ENCODE measurements at regions not wholly inside any gene's neighbourhood (a gene's known extent, or its start where the extent isn't known, plus 50 kb on each side); places are given as distances from the start of the nearest gene placed in this dataset.

DNA sequence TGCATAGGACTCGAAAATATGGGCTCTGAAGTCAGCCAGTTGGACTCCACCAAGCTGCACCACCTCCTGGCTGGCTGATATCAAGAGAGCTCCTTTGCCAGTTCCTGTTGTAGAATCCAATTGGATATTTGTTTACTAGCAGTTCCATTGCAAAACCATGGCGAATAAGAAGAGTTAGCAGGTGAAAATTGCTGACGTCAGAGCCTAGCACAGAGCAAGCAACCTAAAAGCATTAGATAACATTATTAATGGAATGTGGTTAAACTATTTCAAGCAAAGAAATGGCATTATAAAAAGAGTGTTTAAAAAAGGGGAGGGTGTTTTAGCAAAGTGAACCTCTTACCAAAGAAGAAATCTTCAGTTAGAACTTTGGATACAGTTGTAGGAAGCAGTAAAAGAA, 1816.3 kb upstream of the TENM3 start:
- Histone ChIP-seq H3K9me3 (ENCODE audit: control insufficient read depth, insufficient read depth, low read length) (no peaks in the 10 kb centered on the region), H3K9ac (ENCODE audit: low read depth, low read length) (no peak overlapping the region), H3K4me1 (ENCODE audit: insufficient read depth, low read length) (no peaks in the 10 kb centered on the region), H3K36me3 (ENCODE audit: insufficient read depth, low read length) (no peaks in the 10 kb centered on the region)

GRCh38 chr4:180430283-180430682, 1812.9 kb upstream of the TENM3 start:
- Histone ChIP-seq H3K36me3 (ENCODE audit: insufficient read depth, low read length) (no peaks in the 10 kb centered on the region), H3K4me1 (ENCODE audit: insufficient read depth, low read length) (peaks cover 5% of the 10 kb centered on the region; the same call in 1 of the 2 replicates), H3K9me3 (ENCODE audit: control insufficient read depth, insufficient read depth, low read length) (no peaks in the 10 kb centered on the region), H3K9ac (ENCODE audit: low read depth, low read length) (no peak overlapping the region)

GRCh38 chr4:180434131-180434895, 1808.9 kb upstream of the TENM3 start:
- peaks cover 5% of the 10 kb centered on the region; the same call in 1 of the 2 replicates for H3K4me1 ChIP-seq (ENCODE audit: insufficient read depth, low read length)
- no peaks in the 10 kb centered on the region for H3K9me3 ChIP-seq (ENCODE audit: control insufficient read depth, insufficient read depth, low read length)
- no peak overlapping the region for H3K9ac ChIP-seq (ENCODE audit: low read depth, low read length)
- no peaks in the 10 kb centered on the region for H3K36me3 ChIP-seq (ENCODE audit: insufficient read depth, low read length)

- H3K36me3 ChIP-seq (ENCODE audit: insufficient read depth, low read length): no peaks in the 10 kb centered on the region
- no peaks in the 10 kb centered on the region for H3K9me3 ChIP-seq (ENCODE audit: control insufficient read depth, insufficient read depth, low read length)
- peaks cover 5% of the 10 kb centered on the region; the same call in 1 of the 2 replicates for H3K4me1 ChIP-seq (ENCODE audit: insufficient read depth, low read length)
- no peak overlapping the region for H3K9ac ChIP-seq (ENCODE audit: low read depth, low read length)
Observed at GRCh38 chr4:180436361-180436760, 1806.8 kb upstream of the TENM3 start.

GRCh38 chr4:180437601-180438000, 1805.6 kb upstream of the TENM3 start:
- H3K9me3 ChIP-seq (ENCODE audit: control insufficient read depth, insufficient read depth, low read length): no peaks in the 10 kb centered on the region
- peaks cover 5% of the 10 kb centered on the region; the same call in 1 of the 2 replicates for H3K4me1 ChIP-seq (ENCODE audit: insufficient read depth, low read length)
- no peaks in the 10 kb centered on the region for H3K36me3 ChIP-seq (ENCODE audit: insufficient read depth, low read length)
- no peak overlapping the region for H3K9ac ChIP-seq (ENCODE audit: low read depth, low read length)

DNA sequence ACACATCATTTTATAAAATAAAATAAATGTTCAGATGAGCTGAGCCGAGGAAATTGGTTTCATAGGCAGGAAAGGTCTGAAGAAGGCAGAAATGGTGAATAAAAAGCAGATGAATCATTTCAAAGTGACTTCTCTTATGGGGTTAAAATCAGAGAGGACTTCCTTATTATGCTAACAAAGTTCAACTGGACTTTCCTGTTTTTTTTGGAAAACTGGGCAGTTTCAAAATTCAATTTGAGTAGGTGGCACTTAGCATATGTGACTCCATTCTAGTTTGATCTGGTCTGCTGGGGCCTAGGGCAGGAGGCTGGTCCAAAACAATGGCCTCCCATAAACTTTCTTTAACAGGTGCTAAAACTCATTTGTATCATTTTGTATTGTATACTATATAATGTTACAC, 1794.9 kb upstream of the TENM3 start:
- peaks cover 5% of the 10 kb centered on the region; the same call in 1 of the 2 replicates for H3K4me1 ChIP-seq (ENCODE audit: insufficient read depth, low read length)
- no peaks in the 10 kb centered on the region for H3K9me3 ChIP-seq (ENCODE audit: control insufficient read depth, insufficient read depth, low read length)
- H3K36me3 ChIP-seq (ENCODE audit: insufficient read depth, low read length): no peaks in the 10 kb centered on the region
- no peak overlapping the region for H3K9ac ChIP-seq (ENCODE audit: low read depth, low read length)

DNA sequence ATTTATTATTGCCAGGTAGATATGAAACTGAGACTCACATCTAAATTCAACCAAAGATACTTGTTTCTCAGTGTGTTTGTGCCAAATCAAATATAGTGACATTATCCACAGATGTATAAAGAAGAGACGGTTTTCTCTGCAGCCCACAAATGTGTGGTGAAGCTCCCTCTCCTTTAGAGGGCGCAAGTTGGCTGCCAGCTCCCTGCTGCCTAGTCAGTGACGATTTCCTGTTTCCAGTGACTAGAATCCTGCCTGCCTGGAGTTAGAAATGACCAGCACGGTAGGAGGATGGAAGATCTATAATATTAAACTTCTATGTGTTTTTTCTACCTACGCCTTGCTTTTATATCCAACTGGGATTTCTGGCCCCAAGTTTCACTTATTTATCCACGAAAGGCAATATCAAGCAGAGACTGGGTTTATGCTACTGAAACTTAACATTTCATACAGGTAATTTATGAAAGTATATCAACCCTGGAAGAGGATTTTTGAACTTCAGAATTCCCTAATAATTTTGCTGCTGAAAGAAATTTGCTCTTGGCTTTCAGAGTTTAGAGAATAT, 1793.7 kb upstream of the TENM3 start:
- Histone ChIP-seq H3K9me3 (ENCODE audit: control insufficient read depth, insufficient read depth, low read length) (no peaks in the 10 kb centered on the region), H3K9ac (ENCODE audit: low read depth, low read length) (peak overlapping the region; percentile 26; the same call in 1 of the 2 replicates), H3K4me1 (ENCODE audit: insufficient read depth, low read length) (no peaks in the 10 kb centered on the region), H3K36me3 (ENCODE audit: insufficient read depth, low read length) (no peaks in the 10 kb centered on the region)

DNA sequence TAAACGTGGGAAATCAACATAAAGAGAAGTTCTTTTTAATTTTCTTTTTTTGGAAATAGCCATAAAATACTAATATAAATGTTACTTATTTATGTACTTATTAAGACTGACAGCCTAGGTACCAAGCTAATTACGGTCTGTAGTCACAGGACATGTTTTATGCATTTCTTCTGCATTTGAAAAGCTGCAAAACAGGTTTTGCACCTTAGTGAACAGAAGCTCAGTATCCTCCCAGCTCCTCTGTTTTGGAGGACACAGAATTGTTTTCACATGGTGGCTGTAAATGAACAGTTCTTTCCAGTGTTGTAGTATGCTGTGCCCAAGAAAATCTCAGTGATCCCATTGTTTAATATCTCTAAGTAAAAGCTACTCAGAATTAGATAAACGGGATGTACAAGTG, 1788.0 kb upstream of the TENM3 start:
- H3K9me3 ChIP-seq (ENCODE audit: control insufficient read depth, insufficient read depth, low read length): no peaks in the 10 kb centered on the region
- no peak overlapping the region for H3K9ac ChIP-seq (ENCODE audit: low read depth, low read length)
- peaks cover 8% of the 10 kb centered on the region; the same call in 1 of the 2 replicates for H3K4me1 ChIP-seq (ENCODE audit: insufficient read depth, low read length)
- H3K36me3 ChIP-seq (ENCODE audit: insufficient read depth, low read length): no peaks in the 10 kb centered on the region

- Histone ChIP-seq H3K4me1 (ENCODE audit: insufficient read depth, low read length) (peaks cover 8% of the 10 kb centered on the region; the same call in 1 of the 2 replicates), H3K36me3 (ENCODE audit: insufficient read depth, low read length) (no peaks in the 10 kb centered on the region), H3K9ac (ENCODE audit: low read depth, low read length) (no peak overlapping the region), H3K9me3 (ENCODE audit: control insufficient read depth, insufficient read depth, low read length) (no peaks in the 10 kb centered on the region)
Observed at GRCh38 chr4:180456928-180457327, 1786.3 kb upstream of the TENM3 start.

GRCh38 chr4:180462116-180462515, 1781.1 kb upstream of the TENM3 start:
- no peaks in the 10 kb centered on the region for H3K36me3 ChIP-seq (ENCODE audit: insufficient read depth, low read length)
- H3K9ac ChIP-seq (ENCODE audit: low read depth, low read length): no peak overlapping the region
- H3K9me3 ChIP-seq (ENCODE audit: control insufficient read depth, insufficient read depth, low read length): no peaks in the 10 kb centered on the region
- H3K4me1 ChIP-seq (ENCODE audit: insufficient read depth, low read length): peaks cover 3% of the 10 kb centered on the region; the same call in 1 of the 2 replicates

DNA sequence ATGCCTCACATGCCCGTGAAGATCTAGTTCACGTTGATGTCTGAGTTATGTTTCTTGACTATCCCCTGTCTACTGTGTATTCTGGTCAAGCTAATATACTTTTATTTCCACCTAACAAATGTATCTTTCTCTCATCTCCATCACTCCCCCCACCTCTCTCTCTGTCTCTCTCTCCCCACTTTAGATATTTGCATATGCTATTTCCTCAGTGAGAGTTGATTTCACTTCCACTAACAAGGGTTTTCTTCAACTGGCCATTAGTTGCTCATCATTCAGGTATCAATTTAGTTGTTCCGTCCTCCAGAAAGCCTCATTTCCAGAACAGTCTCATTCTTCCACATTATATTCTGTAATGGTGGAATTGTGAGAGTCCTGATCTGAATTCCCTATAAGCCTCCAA, 1777.8 kb upstream of the TENM3 start:
- Histone ChIP-seq H3K9me3 (ENCODE audit: control insufficient read depth, insufficient read depth, low read length) (no peaks in the 10 kb centered on the region; the same call in 1 of the 2 replicates), H3K36me3 (ENCODE audit: insufficient read depth, low read length) (no peaks in the 10 kb centered on the region), H3K9ac (ENCODE audit: low read depth, low read length) (no peak overlapping the region), H3K4me1 (ENCODE audit: insufficient read depth, low read length) (peaks cover 3% of the 10 kb centered on the region; the same call in 1 of the 2 replicates)

- Histone ChIP-seq H3K9ac (ENCODE audit: low read depth, low read length) (no peak overlapping the region), H3K4me1 (ENCODE audit: insufficient read depth, low read length) (no peaks in the 10 kb centered on the region; the same call in 1 of the 2 replicates), H3K36me3 (ENCODE audit: insufficient read depth, low read length) (no peaks in the 10 kb centered on the region), H3K9me3 (ENCODE audit: control insufficient read depth, insufficient read depth, low read length) (no peaks in the 10 kb centered on the region)
Observed at GRCh38 chr4:180483036-180483435, 1760.2 kb upstream of the TENM3 start.

- H3K4me1 ChIP-seq (ENCODE audit: insufficient read depth, low read length): peaks cover 6% of the 10 kb centered on the region; the same call in 1 of the 2 replicates
- no peaks in the 10 kb centered on the region for H3K9me3 ChIP-seq (ENCODE audit: control insufficient read depth, insufficient read depth, low read length)
- no peaks in the 10 kb centered on the region for H3K36me3 ChIP-seq (ENCODE audit: insufficient read depth, low read length)
- no peak overlapping the region for H3K9ac ChIP-seq (ENCODE audit: low read depth, low read length)
Observed at GRCh38 chr4:180485407-180485806, 1757.8 kb upstream of the TENM3 start.

GRCh38 chr4:180486342-180486741, 1756.9 kb upstream of the TENM3 start:
- H3K4me1 ChIP-seq (ENCODE audit: insufficient read depth, low read length): peaks cover 8% of the 10 kb centered on the region; the same call in 1 of the 2 replicates
- H3K9ac ChIP-seq (ENCODE audit: low read depth, low read length): no peak overlapping the region
- no peaks in the 10 kb centered on the region for H3K9me3 ChIP-seq (ENCODE audit: control insufficient read depth, insufficient read depth, low read length)
- no peaks in the 10 kb centered on the region for H3K36me3 ChIP-seq (ENCODE audit: insufficient read depth, low read length)

DNA sequence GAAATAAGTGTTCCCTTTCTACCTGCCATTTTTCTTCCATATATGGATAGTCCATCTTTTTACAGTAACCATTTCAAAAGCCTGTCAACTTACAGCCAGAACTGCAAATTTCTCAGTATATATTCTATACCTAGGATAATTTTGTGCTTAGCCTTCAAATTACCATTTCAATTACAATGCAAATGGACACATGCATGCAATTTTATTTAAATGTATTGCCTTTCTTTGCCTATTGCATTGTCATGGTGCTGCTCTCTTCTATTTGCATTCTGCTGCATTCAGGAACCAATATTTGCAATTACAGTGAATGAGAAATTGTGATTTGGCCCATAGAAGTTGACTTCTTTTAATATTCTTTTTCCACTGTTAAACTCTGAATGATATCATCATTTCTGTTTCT, 1753.4 kb upstream of the TENM3 start:
- no peak overlapping the region for H3K9ac ChIP-seq (ENCODE audit: low read depth, low read length)
- peaks cover 10% of the 10 kb centered on the region; the same call in 1 of the 2 replicates for H3K4me1 ChIP-seq (ENCODE audit: insufficient read depth, low read length)
- no peaks in the 10 kb centered on the region for H3K9me3 ChIP-seq (ENCODE audit: control insufficient read depth, insufficient read depth, low read length)
- H3K36me3 ChIP-seq (ENCODE audit: insufficient read depth, low read length): no peaks in the 10 kb centered on the region
